LHCN-M2 (cell line): ENCODE measurements at regions not wholly inside any gene's neighbourhood (a gene's known extent, or its start where the extent isn't known, plus 50 kb on each side); places are given as distances from the start of the nearest gene placed in this dataset.

Source experiments
- DNase-seq: peaks from one replicate; pipeline ENCODE4 v3.0.0-alpha.2; 2012; ENCODE audit warnings: low read depth

DNA sequence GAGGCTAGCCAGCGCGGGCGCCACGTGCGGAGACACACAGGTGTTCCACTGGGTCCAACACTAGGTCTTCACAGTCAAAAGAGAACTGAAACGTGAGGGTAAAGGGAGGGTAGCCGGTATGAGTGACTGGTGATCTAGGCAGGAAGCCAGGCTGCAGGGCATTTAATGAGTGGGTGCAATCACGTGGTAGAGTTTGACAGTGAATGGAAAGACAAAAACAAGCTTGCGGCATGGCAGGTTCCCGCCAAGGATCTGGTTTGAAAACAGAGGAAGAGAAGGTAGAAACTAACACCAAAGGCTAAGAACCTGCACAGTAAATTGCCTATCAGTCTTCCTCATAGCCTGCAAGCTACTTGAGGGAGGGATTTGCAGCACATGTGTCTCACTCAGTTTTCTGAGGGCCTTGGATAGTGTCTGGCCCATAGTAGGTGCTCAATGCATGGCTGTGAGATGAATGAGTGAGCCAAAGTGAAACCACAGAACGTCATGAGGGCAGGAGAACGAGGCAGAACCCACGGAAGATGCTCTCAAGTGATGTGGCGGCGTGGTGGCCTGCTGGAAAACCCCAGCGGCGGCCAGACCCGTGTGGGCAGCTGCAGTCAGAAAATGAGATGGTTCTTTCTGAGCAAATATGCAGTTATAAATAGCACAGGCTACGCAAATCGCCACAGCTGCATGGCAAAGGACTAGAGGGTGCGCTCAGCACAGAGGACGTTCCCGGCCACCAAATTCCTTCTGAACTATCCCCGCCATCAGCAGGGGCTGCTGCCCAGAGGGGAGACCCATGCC, 183.6 kb upstream of the NFE2L3 start:
- DNase-seq: peak; percentile 17

DNA sequence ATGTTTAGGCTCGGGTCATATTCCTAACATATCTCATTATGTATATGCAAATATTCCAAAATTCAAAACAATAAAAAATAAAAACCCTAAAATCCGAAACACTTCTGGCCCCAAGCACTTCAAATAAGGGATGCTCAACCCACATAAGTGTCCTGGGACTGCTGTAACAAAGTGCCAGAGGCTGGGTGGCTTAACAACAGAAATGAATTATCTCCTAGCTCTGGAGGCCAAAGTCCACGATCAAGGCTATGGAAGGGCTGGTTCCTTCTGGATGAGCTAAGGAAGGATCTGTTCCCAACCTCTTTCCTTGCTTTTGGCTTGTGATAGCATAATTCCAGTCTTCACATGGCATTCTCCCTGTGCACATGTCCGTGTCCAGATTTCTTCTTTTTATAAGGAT, 181.6 kb upstream of the NFE2L3 start:
- no peak for DNase-seq

DNA sequence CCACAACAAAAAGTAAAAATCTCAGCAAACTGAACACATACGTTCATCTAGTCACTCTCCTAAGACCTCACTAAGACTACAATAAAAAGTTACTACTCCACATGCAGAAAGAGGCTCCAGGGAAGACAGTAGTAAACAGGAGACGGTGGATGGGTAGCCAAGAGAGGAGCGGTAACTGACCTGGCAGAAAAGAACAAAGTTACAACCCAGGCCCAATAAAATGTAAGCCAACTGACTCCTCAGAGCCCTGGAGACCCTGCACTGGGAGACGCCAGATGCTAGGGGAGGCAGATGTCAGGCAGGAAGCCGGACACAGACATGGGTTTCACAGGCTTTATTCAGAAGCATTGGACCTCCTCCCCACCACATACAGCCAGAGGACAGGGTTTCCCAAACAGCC, 181.1 kb upstream of the NFE2L3 start:
- no peak for DNase-seq

DNA sequence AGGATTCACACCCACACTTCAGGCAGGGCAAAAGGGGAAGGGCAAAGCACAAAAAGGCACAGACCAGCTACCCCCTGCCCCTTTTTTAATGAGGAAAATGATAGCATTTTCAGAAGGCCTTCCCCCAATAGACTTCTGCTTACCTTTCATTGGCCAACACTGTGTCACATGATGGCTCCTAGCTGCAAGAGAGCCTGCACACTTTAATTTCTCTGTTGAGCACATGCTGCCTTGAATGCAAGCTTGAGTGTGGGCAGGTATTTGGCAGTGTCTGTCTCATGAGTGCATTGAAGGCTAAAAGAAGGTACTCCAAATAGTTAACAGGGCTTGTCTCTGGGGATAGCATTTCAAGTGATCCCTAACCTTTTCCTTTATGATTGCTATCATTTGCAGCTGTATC, 175.4 kb upstream of the NFE2L3 start:
- DNase-seq: no peak

DNA sequence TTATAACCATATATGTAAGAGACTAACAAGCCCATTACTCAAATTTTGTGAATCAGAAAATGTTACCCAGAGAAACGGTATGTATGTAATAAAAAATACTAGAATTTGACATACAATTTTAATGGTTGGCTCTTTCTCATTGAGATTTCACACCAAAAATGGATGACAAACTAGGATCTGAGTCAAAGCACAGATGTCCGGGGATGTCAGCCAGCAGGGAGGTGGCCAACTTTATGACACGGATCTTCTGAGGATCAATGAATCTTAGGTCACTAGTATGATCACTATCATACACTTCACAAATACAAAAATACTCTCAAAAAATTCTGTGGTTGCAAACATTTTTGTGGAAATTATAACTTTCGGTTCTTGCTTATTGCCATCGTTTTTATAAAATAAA, 173.5 kb upstream of the NFE2L3 start:
- no peak for DNase-seq

DNA sequence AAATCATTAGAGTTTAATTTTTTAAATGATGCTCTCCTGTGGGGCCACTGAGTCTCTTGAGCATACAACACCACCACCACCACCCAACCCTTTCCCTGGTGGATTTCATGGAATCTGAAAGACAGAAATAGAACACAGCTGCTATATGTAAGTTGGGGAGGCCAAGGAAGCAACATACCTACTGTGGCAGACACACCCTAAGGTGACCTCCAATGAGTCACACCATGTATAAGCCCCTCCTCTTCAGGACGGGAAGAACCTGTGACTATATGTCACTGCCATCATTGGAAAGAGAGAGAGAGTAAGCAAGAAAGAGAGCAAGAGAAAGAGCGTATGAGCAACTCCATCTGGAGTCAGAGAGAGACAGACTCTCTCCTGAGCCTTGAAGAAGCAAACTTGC, 172.4 kb upstream of the NFE2L3 start:
- DNase-seq: no peak

DNA sequence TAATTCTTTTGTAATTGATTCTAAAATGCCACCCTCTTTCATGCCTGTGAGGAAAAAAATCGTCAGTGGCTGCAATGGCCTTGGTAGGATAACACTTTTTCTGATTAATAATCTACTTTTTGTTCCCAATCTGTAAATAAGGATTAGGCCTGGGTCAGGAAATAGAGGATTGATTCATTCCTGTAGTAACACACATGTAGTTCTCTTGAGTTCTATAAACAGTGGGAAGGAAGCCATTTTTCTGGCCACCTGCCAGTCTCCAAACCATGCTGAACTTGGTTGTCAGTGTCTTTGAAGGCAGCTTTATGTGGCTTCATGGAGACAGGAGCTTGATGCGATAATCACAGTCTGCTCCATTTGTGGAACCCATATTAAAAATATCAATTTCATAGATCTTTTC, 169.3 kb upstream of the NFE2L3 start:
- no peak for DNase-seq

DNA sequence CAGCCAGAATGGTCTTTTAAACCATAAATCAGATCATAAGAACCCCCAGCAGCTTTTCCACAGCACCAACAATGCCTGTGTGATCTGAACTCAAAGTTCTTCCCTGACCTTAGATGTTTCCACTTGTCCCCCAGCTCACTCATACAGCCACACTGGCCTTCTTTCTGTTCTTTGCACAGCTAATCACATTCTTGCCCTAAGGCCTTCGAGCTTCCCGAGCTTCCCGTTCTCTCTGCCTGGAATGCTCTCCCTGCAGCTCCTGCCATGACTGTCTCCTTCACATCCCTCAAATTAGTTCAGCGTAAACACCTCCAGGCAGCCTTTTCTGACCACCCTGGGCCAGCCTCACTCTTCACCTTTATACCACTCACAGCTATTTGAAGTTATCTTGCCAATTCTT, 166.8 kb upstream of the NFE2L3 start:
- DNase-seq: no peak

DNA sequence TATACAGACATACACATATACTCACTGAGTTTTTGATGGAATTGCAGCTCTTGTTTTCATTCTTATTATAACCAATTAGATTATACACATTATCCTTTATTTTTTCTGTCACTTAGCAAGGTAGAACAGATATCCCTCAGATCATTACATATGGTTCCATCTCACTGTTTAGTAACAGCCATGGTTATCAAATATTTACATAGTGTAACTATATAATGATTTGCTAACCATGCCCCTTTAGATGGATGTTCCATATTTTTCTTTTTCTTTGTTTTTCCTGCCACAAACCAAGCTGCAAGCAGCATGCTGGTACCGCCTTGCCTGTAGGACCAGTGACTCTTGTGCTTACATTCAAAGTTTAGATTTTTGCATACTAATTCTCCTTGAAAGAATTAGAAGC, 163.4 kb upstream of the NFE2L3 start:
- DNase-seq: no peak

DNA sequence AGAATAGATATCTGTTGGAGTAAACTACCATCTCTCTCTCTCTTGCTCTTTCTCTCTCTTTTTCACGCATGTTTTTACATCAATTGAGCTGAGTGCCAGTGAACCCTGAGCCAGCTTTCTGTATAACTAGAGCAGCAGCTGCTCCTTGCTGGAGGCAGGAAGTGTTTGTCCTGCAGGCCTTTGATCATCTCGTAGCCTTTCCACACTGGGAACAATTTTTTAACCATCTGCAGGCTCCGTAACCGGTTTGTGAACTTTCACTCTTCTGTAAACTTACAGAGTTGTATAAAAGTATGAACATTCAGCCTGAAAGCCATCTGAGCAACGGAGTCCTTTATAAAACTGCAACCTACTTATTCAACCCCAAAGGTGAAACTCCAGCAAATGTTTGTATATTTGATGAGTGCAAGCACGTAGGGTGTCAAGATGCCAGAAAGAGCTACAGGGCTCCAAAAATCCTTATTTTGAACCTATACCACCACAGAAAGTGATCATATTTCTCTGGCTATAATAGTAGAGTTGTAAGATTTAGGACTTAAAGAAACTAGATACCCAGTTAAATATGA, 162.8 kb upstream of the NFE2L3 start:
- no peak for DNase-seq

DNA sequence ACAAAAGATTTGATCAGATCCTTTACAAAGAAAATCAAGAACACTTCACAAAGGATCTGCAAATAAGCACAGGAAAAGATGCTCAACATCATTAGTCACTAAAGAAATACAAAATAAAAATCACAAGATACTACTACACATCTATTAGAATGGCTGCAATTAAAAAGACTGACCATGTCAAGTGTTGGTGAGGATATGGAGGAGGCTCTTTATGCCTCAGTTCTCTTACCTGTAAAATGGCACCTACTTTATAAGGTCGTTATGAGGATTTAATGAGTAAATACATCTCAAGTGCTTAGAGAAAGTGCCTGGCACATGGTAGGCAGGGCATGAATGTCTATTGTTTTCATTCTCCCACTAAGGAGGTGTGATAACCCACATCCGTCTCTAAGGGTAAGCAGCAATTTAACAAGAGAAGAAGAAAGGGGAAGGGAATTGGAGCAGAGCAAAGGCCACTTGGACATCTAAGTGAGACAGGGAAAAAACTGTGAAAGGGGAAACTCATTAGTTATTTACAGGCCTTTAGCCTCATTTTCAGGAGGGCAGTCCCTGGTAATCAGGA, 157.5 kb upstream of the NFE2L3 start:
- DNase-seq: no peak

DNA sequence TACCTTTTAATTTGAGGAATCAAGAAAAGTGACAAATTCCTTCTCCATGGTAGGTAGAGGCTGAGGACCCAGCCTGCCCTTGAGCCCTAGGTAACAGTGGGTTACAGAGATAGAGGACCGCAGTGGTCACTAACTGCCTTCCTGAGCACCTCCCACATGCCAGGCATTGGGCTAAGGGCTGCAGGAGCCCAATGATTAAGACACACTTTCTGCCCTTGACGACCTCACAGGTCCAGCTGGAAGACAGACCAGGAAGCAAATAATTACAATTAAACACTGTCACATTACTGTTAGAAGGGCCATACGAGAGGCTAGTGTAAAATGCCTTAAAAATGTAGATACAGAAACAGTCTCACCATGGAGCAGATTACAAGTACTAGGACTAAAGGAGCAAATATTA, 156.8 kb upstream of the NFE2L3 start:
- no peak for DNase-seq

DNA sequence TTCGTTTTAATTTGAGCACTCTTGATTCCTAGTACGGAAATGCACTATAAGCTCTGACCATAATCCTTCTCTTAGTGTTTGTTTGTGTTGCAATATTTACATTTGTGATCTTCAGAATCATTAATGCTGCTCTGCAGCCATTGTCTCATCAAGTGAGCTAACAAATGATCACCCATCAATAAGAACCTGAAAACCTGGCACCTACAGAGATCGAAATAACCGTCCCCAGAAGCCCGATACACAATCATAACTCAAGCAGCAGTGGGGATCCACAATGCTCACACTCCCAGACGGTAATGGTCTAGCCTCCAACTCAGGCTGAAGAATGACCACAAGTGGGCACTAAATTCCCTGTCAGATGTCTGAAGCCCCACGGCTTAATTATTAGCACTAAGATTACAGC, 156.0 kb upstream of the NFE2L3 start:
- DNase-seq: no peak

DNA sequence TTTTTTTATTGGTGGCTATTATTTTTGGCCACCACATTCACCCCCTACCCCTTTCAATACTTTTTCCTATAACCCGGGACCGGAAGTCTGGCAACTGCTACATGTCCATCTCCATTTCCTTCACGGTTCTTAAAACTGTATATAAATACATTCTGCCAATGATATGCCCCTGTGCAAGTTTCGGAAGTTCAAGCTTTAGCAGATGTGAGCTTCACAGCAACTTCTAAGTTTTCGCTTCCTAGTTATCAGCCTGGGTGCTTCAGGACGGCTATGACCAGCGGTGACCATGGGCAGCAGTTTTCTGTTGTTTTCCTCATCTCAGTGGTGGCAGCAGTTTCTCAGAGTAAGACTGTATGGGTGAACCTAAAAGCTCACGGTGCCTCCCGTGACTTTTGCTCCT, 153.5 kb upstream of the NFE2L3 start:
- no peak for DNase-seq

DNA sequence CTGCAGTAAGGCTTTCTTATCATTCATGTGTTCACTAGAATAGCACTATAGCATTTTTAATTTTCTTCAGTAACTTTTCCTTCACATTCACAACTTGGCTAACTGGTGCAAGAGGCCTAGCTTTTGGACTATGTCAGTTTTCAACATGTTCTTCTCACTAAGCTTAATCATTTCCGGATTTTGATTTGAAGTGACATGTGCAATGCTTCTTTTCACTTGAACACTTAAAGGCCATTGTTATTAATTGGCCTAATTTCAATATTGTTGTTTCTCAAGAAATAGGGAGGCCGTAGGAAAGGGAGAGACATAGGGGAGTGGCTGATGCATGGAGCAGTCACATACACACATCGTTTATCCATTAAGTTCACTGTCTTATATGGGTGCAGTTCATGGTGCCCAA, 151.2 kb upstream of the NFE2L3 start:
- DNase-seq: no peak

DNA sequence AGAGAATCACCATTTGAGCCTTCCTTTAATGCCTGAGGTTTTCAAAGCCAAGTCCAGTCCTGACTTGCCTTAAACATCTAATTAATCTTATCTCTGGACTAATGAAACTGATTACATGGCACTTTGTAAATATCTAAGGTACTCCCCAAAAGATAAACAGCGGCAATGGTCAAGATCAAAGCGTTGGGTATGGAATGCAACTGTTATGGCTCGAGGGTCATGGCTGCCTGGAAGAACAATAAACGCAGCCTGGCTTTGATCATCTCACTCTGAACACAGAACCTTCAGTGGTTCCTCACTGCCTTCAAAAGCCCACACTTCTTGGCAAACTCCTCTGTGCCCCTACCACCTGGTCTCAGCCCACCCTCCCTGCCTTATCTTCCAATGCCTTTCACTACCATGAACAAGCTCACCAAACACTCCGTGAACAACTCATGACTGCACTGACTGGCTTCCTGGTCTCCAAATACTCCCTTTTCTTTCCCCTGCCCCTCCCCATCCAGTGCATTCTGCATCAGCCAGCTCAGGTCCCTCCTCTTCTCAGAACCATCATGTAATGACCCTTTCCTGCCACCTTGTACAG, 150.2 kb upstream of the NFE2L3 start:
- no peak for DNase-seq

DNA sequence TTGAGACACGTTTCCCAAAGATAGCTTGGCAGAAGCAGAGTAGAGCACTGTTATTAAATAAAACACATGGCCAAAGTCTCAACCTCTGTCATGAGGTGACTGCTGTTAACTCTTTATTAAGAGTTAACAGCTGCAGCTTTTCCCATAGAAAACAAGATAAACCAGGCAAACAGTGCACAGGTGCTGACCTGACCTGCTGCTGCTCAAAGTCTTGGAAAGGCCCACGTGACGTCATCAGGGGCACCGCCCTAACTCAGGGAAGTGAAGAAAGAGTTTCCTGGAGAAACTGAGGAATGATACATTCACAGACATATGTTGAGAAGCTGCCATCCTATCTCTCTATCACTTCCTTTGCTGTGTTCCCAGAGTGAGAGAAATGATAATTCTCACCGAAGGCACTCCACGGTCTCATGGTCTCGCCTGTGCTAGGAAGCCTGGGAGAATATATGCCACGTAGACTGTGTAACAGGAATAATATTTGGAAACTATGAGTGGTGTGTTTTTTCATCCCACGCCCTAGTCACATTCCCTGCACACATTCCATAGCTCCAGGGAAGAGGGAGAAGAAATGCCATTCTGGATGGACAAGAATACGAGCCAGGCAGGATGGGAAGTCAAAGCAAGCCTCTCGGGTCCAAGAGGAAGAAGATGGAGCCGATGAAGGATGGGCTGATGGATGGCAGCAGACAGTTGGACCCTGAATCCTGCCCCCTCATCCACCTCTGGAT, 146.2 kb upstream of the NFE2L3 start:
- no peak for DNase-seq

DNA sequence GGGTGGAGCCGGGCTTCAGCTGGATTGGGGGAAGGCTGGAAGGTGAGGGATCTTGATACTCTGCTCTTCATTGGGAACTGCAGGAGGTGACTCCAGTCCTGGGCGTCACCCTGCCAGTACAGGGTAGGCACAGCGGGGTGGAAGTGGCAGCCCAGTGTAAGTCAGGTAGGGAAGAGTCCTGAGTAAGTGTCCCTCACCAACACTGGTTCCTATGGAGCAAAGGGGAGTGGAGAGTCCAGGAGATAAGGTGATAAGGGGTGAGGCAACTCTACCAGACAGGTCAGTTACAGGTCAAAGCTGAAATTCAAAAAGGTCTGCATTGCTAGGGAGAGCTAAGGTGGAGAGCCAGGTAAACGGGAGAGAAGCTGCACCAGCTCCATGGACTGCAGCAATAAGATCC, 145.6 kb upstream of the NFE2L3 start:
- no peak for DNase-seq

DNA sequence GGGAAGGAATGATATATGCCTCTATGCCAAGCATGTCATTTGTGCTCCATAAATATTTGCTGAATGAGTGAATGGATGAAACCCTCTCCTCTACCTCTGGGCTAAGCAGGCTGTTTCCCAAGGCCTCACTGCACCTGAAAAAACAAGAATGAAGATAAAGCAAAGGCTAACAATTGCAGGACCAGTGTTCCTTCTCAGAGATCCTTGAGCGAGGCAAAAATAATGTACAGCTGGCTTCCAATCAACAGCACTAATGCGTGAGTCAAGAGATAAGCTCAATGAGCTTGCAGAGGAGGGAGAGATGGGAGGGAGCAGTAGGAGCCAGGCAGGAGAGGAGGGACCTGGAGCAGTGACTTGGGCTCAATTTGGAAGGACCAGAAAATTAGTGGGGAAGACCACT, 144.5 kb upstream of the NFE2L3 start:
- DNase-seq: no peak

DNA sequence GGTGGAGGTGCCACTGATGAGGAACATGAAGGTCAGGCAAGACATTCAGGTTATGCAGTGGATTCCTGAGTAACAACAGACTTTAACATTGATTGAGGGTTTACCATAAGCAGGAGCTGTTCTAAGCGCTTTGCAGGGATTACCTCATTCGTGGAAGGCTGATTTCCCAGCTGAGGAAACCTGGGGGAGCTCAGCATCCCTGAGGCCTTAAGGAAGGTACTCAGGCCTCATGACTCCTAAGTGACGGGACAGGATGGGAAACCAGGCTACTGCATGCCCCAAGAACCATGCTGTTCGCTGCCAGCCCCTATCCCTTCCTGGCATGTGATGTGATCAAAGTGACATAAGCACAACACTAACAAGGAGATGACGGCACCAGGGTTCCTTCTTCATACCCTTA, 143.6 kb upstream of the NFE2L3 start:
- no peak for DNase-seq

DNA sequence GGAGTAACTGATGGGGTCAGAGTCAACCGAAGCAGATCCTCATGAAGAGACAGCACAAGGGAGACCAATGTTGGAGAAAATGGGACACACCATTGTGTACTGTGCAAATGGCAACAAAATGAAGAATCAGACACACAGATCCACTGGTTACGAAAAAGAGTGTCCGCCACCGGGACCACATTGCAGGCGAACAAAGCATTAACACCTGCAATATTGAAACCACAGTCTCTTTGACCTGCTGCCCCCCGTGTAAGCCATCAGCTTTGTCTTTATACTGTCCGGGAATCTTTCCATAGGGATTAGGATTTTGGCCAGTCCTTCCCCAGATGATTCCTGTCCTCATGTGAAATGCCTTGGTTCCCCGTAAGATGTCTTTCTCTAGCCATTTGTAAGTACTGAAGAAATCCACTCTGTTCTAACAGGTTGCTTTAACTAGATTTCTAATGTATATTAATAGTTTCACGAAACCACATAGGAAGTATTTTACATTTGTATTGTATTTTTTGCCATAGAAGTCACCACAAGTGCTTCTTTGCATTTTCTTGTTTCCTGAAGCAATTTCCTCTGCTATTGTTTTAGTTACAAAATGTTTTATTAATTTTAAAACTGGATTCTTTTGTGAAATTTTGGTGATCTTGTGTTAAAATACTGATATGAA, 140.8 kb upstream of the NFE2L3 start:
- DNase-seq: no peak

DNA sequence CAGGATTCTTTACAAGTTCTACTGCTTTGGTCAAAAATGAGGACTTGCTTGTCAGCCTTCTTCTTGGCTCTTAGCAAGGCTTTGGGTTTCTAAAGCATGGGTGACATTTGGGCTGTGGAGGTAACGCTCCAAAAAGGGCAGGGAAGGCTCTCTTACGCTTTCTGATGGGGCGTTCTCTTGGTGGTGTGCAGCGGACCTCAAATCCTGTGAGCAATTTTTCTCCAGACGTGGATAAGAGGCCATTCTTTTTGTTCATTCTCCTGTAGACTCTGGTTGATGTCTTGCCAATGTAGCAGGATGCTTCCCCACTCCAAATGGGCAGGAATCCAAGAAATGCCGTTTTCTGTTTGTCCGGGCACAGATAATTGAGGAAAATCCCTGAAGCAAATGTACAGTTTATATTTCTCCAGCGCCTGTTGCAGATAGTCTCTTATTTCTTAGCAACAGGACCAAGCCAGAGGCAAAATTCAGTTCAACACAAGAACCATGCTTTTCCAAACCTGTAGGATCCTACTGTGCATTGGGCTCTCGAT, 138.4 kb upstream of the NFE2L3 start:
- no peak for DNase-seq
